Muscle of back (tissue), 3 donors: ENCODE measurements at regions not wholly inside any gene's neighbourhood (a gene's known extent, or its start where the extent isn't known, plus 50 kb on each side); places are given as distances from the start of the nearest gene placed in this dataset.

ENCODE experiments used
- DNase-seq, 3 donors: peaks; one replicate each; pipeline versions ENCODE4 v3.0.0 to v3.0.0-alpha.2; 2013

DNA sequence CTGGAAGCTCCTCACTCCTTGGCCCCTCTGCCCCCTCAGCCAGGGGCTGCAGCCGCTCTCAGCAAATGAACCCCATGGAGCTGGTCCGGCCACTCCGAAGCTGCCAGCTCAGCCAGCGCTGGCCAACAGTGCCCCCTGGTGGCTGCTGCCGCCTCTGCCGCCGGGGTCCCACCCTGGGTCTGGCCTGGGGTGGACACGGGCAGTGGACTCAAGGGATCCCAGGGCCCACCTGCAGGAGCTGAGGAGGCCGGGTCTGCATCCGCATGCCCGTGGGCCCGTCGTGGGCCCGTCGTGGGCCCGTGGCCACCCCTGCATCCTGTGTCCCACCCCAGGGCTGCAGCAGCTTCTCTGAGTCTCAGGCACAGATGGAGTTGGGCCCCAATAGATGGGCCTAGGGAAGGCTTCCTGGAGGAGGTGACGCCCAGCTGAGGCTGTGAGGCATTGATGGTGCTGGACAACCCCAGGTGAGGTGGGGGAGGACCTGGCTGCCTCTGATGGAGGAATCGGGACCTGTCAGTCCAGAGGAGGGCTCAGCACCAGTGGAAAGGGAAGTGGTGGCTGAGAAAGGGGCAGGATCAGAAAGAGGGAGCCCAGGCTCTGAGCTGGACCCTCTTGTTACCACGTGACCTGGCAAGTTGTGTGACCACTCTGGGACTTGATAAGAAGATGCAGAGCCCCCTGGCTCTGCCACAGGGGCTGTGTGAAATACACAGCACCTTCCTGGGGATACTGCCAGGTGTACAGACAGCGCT, 522.3 kb downstream of the BRD1 start:
- DNase-seq: peak; percentile 29 to 81 (median 58)

DNA sequence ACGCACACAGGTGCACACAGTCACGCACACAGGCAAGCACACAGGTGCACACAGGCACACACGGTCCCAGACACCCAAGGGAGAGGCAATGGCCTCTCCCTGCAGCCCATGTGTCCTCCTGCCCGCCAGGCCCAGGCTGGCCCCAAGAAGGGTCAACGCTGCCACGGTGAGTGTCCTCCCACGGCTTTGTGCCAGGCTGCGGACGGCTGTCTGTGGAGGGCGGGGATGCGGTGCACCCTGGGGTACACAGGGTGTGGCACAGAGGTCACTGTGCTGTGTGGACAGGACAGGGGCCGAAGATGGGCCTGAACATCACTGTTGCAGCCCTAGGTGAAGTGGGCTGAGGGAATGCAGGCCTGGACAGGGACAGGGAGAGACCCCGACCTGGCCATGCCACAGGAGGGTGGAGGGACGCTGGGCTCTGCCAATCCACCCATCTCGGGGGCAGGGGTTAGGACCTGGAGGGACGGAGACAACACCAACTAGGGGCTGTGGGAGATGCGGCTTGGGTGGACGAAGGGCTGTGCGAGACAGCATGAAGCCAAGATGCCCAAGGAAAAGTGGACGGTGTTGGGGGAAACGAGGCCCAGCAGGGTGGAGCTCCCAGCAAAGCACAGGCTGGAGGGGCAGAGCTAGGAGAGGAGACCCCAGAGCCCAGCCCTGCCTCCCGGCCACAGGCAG, 523.8 kb downstream of the BRD1 start:
- no peak for DNase-seq

DNA sequence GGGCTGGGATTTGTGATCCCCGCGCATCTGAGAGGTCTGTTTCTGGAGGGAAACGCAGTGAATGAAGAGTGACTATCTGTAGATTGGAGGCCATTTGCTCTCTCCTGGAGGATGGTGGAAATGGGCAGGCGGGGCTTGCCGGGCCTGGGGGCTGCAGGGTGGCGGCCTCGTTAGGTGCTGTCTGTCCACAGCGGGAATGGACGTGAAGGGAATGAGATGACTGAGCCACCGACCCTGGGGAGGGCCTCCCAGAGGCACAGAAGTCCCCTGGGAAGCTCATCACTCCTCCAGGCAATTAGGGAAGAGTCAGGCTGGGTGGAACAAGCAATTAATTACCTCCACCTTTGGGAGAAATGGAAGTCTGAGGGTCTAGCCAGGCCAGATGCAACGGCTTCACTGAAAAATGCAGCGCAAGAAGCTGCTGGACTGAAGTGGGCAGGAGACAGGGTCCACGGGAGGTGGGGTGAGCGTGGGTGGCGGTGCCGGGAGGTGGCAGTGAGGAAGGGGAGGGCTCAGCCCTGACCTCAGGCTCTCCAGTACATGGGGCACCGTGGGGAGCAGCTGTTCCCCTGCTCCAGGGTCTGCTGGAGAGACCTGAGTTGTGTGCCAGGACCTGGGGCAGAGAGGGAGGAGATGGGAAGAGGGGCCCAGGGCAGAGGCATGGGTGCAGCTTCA, 524.5 kb downstream of the BRD1 start:
- no peak for DNase-seq

DNA sequence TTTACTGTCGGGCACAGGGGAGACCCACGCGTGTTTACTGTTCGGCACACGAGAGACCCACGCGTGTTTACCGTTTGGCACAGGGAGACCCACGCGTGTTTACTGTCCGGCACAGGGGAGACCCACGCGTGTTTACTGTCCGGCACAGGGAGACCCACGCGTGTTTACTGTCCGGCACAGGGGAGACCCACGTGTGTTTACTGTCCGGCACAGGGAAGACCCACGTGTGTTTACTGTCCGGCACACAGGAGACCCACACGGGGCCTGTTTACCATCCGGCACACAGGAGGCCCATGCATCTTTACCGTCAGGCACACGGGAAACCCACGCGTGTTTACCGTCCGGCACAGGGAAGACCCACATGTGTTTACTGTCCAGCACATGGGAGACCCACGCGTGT, 525.1 kb downstream of the BRD1 start:
- no peak for DNase-seq

DNA sequence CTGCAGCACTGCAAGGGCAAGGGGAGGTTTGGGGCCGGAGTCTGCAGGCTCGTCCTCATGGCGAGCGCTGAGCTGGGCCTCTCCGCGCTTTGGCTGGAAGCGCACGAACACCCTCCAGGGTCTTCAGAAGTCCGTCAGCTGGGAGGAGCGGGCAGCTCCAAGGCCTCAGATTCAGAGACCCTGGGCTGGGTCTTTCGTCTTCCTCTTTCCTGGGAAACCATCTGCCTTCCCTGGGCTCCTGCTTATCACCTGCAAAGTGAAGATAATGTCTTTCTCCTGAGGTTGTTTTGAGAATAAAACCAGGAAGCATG, 525.6 kb downstream of the BRD1 start:
- DNase-seq: no peak

DNA sequence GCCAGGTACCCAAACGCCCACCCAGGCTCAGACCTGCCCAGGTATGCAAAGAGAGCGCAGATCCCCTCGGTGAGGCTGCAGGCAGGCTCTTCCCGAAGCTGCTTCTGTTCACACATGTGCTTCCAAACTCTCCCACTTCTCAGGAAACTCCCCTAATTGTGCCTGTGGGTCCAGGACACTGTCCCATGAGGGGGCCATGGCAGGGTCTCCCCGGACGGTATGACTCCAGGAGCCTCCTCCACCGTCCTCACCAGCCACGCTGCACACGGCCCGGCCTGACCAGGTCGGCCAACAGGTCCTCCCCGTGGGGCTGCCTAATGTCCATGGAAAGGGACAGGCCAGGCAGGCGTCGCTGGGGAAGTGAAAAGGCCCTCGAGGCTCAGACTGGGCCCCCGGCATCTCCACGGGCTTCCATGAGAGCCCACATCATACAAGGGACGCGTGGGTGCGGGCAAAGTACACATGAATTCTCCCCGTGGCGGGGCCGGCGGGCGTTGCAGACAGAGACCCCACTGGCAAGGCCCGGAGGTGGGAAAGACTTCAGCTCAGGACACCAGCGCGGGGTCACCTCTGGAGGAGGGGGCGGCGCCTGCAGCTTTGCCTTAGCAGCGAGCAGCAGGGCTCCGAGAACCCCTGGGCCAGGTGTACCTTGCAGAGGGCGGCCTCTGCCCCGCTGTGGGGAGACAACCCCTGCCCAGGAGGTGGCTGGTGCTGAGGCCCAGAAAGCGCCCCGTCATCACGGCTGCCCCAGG, 526.1 kb downstream of the BRD1 start:
- DNase-seq: no peak

DNA sequence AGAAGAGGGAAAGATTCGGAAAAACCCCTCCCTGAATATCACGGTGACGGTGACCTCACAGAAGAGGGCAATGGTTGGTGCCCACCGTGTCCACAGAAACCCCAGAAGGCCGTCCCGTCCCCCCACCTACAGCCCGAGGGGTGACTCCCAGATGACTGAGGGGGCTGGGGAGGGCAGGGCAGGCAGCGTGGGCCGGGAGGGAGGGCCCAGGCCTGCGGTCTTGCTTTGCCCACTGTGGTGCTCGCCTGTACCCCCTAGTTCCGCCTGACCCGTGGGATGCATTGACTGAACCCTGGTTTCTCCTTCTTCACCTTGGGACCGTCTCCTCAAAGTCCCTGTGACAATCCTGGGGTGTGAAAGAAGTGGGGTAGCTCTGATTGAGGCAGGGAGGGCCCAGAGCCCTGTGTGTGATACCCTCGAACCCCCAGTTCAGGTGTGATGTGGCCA, 526.7 kb downstream of the BRD1 start:
- no peak for DNase-seq

DNA sequence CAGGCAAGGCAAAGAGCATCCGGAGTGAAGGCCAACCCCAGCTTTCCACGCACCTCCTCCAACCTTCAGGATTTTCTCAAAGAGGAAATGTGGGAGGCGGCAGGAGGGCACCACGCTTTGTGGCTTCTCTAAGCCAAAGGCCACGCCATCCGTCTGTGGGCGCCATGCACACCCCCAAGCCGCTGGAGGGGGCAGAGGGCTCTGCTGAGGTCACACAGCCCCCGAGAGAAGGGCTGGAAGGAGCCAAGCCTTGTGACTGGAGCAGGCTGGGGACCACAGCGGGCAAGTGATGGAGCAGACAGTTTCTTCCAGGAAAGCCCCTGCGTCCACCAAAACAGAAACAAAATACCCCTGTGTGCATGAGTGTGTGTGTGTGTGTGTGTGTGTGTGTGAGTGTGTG, 527.4 kb downstream of the BRD1 start:
- DNase-seq: no peak

DNA sequence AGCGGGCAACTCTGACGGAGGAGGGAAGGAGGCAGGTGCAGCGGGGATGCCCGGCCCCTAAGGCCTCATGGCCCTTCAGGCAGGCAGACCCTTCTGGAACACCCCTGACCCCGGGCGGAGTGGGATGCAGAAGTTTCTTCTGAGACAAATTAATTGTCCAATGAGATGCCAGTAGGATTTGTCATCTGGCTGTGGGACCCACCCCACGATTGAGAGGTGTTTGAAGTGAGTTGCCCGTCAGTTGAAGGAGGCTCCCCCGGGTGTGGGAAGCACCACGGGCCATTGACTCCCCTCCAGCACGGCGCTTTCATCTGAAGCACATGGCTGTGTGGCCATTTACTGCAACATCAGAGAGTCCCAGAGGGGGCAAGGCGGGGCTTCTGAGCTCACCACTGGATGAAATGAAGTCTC, 527.8 kb downstream of the BRD1 start:
- DNase-seq: no peak

DNA sequence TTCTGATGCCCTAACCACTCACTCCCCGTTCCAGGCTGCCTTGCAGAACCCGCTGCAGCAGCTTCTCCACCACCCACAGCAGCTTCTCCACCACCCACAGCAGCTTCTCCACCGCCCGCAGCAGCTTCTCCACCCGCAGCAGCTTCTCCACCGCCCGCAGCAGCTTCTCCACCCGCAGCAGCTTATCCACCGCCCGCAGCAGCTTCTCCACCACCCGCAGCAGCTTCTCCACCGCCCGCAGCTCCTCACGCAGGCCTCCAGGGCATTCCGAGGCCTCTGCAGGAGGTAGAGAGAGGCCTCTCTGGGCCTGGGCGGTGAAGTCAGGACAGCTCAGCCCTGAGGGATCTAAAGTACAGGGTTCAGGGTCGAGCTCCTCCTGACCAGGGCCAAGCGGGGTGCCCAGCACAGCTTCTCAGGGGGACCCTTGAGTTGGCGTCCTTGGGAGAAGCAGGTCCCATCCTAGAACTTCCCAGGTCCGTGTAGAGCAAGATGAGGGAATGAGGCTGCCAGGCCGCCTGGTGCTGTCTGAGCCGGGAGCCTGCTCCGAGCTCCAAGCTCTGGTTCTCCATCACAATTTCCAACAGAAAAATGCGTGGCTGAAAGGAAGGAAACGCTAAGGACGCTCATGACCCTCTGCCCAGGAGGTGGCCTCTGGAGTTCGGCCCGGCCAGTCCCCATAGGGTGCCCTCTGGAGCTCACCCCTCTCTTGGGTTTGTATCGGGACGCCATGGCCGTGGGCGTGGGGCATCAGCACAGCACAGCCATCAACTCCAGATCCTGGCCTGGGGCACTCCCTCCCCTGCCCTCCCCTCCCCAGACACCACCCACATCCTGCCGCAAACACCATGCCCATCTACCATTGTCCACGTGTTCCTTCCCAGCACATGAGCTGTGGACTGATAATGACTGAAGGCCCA, 528.6 kb downstream of the BRD1 start:
- no peak for DNase-seq

DNA sequence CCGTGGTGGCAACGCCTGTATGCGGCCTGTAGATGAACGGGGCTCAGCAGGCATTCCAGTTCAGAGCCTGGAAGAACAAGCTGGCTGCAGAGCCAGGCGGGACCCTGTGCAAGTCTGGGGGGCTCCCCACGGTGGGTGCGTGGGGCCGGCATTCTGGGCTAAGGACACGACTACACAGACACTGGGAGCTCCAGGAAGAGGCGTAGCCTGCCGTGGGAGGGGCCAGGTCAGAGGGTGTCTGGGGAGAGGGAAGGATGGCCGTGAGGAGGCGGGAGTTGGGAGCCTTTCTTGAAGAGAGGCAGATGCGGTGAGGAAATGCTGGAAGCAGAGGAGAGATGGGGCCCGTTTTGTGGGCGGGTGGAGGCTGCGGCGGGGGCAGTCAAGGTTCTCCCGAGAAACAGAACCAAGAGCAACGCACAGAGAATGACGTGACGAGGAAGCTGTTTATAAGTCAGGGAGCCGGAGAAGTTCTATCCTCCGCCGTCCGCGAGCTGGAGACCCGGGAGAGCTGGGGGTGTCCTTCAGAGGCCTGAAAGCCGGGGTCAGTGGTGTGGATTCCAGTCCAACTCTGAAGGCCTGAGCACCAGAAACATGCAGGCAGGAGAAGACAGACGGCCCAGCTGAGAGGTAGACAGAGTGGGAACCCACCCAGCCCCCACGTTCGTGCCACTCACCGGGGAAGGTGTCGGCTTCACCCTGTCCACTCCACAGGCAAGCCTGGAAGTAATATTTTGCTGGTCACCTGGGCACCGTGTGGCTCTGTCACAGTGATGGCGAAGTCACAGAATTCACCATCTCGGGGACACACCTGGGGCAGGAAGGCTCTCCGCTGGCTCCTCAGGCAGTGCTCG, 529.6 kb downstream of the BRD1 start:
- DNase-seq: peak in 1 of 3 donors; percentile 30

DNA sequence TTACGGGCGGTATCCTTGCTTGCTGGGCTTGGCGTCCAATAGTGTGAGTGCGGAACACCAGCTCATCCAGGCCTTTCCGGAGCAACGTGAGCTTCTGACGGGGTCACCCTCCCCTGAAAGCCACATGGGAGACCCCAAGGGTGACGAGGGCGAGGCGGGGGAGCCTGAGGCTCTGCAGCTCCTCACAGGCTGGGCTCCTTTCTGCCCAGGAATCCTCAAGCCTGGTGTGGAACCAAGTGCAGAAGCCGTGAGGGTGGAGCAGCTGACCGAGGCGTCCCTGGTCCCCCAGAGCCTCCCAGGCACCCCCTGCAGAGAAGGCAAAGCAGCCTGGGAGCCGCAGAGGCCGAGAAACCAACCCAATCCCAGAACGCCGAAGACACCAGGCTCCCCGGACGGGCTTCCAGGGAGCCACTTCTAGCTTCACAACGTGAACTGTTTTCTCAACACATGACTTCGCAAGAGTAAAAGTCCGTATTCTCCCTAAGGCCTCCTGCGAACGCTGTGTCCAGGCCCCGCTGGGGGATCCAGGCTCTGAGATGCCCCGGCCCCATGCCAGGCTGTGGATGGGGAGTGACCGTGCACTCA, 530.3 kb downstream of the BRD1 start:
- DNase-seq: no peak

DNA sequence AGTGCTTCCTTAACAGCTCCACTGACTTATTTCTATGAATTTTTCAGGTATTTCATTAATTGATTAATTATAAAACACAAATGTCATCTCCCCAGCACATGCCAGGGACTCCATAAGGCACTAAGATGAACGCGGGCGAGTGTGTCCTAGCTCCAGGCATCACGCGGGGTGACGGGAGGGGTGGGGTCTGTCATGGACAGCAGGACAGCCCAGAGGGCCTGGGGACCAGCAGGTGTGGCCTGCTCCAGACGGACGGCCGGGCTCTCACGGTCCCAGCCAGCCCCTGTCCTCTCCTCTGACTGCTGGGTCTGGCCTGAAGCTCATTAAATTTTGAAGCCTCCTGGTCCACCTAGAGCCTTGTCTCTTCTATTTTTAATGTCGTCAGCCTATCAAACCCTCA, 531.1 kb downstream of the BRD1 start:
- DNase-seq: no peak

DNA sequence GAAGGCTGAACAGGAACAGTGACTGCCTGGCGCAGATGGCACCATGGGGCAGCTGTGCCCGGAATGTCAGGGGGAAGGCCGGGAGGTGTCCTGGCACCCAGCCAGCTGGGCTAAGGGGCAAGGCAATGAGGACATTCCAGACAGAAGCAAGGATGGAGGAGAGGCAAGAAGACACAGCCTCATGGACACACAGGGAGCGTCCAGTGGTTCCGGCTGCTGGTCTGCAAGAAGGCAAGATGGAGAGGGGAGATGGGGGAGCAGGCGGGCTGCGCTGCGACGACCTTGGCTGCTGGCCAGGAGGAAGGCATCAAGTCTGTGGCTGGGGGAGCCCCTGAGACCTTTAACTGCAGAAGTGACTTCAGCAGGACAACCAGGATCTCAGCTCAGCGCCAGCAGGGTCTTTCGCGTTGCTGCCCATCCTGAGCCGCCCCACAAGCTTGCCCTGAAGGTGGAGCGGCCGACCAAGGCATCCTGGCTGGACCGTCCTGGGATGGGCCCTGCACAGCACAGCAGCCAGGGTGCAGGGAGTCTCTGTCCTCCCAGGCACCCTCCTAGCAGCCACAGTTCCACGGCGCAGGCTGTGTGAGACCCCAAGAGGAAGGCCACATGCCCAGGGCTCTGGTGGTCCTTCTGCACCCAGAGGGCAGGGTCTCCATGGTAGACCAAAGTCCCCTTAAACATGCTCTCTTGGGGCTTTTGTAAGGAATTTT, 531.7 kb downstream of the BRD1 start:
- no peak for DNase-seq

DNA sequence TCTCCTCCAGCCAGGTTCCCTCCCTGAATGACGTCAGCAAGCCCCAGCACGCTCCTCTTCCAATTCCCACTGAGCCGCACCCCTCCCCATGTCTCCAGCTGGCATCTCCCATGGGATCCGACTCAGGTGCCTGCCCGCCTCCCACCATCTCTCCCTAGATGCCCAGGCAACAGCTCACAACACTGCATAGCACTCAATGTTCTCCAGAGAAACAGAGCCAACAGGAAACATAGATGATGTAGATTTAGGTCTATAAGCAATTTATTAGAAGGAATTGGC, 532.3 kb downstream of the BRD1 start:
- DNase-seq: no peak

DNA sequence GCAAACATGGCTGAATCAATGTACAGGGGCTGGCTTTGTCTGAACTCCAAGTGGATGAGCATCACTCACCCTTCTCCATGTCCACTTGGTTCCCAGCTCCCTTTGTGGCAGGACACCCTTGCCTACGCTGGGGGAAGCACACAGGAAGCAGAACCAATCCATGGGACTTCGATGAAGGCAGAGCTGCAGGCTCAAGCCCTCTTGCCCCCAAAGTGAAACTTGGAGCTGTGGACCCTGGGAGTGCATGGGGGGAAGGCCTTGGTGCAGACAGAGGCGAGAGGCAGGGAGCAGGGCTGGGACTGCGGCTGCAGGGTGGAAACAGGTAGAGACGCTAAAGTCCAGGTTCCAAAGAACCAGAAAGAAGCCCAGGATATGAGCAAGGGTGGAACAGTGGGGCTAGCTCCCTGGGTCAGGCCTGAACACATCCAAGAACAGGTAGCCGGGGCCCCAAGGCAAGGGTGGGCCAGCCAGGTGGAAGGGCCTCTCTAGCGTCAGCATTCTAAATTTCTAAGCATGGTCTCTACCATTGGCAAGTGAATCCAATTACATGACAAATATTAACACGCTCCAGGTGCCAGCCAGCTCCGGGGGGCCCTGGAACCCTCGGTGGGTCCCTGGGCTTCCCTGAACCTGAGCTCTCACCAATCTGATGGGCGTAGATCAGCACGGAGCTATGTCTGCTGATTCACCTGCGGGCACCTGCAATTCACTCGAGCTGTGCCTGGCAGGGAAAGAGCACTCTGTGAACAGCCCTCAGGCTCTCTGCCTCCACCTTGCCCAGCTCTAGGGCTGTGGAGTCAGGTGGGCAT, 532.8 kb downstream of the BRD1 start:
- no peak for DNase-seq

DNA sequence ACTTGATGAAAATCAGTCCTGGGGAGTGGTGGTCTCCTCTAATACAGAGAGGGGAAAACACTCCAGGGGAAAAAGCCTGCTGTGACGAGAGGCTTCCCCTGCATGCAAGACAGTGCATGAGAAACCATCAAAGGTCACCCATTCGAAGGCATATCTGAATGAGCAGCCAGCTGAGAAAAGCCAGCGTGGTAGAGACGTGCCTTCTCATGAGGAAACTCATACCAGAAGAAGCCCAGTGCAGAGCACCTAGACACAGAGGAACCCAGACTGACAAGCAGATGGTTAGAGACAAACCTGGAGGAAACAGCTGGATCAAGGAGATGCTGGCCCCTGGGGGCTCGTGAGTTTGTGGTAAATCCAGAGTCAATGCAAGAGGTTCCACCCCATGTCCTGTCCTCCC, 534.8 kb downstream of the BRD1 start:
- no peak for DNase-seq

DNA sequence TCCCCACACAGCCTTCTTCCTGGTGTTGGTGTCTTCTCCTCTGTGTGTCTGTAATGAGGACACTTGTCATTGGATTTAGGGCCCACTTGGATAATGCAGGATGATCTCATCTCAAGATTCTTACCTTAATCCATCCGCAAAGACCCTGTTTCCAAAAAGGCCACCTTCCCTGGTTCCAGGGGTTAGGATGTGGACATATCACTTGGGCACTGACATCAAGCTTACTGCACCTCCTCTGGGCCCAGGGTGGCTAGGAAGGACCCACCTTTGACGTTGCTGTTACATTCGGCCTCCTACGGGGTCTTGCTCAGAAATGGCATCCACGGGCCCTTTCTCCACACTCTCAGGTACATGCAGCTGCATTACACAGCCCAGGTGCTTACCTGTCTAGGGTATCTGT, 535.9 kb downstream of the BRD1 start:
- DNase-seq: no peak

DNA sequence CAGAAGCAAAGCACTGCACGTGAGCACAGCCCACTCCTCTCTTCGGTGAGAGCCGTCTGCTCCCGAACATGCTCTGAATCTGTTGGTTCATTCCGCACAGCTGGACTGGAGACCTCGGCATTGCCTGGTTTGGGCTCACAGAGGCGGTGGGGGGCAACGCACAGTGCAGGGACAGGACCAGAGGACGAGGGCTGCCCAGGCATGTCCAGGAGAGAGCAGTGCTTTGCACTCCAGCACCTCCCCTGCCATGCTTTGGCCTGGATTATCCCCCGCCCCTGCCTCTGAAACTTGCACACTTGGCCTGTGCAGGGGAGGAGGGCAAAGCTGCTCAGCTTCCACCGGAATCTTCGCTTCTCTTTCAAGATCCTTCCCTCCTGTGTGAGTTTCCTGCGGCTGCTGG, 536.5 kb downstream of the BRD1 start:
- DNase-seq: no peak
